HL-60 (cell line): ENCODE measurements at regions not wholly inside any gene's neighbourhood (a gene's known extent, or its start where the extent isn't known, plus 50 kb on each side); places are given as distances from the start of the nearest gene placed in this dataset.

Experiments
- CTCF ChIP-seq: IDR thresholded peaks from one replicate; pipeline ENCODE4 v1.5.1; 2011; ENCODE audit warnings: low read length, control low read depth, inconsistent platforms; ENCODE audit not compliant: insufficient read depth
- POLR2AphosphoS5 ChIP-seq: IDR thresholded peaks from 2 replicates; pipeline ENCODE4 v1.6.1; 2012; ENCODE audit warnings: low read depth
- SPI1 ChIP-seq: IDR thresholded peaks from 2 replicates; pipeline ENCODE4 v1.6.1; 2012; ENCODE audit warnings: low read depth, mild to moderate bottlenecking, borderline replicate concordance

- TF ChIP-seq SPI1 = no peak
- TF ChIP-seq CTCF = no peak
- no peak for TF ChIP-seq POLR2AphosphoS5
Measured at GRCh38 chr7:21023841-21024484, 237.3 kb upstream of the SP8 start.
